PC-9 (cell line): ENCODE measurements at regions not wholly inside any gene's neighbourhood (a gene's known extent, or its start where the extent isn't known, plus 50 kb on each side); places are given as distances from the start of the nearest gene placed in this dataset.
A peak's percentile ranks its signal among the peaks of the same experiment; 100 is the strongest.

ENCODE experiments used
- BruUV-seq: library from RNA; stranded (reverse); fragments of 400-500 nt; replicated peaks from 2 replicates; lab custom pipeline; 2021; lab: Mats Ljungman, UMichigan
- CTCF ChIA-PET: fragments of 300-600 bp; sonication (Branson Sonifier 250); formaldehyde crosslinking; loops from one replicate; lab custom pipeline; 2022; ENCODE audit warnings: antibody characterized with exemption; lab: Charles Lee
- POLR2A ChIA-PET: fragments of 300-600 bp; sonication (Branson Sonifier 250); formaldehyde crosslinking; loops from one replicate; lab custom pipeline; 2022; ENCODE audit warnings: antibody characterized with exemption; ENCODE audit not compliant: unreplicated experiment; lab: Charles Lee
- DNase-seq, 2 experiments: peaks; one replicate each; pipeline versions ENCODE4 v3.0.0 to v3.0.0-alpha.2; 2015 to 2022; ENCODE audit warnings: mixed read lengths in 1 of 2
- H2AFZ ChIP-seq: fragments of 200-600 bp; sonication (generic); 2 replicates; pipeline ENCODE4 v1.8.1; 2017; ENCODE audit warnings: antibody characterized with exemption
- H3F3A ChIP-seq: fragments of 200-600 bp; sonication (generic); 2 replicates; pipeline ENCODE4 v1.8.1; 2017; ENCODE audit warnings: antibody characterized with exemption, mild to moderate bottlenecking, low read depth; ENCODE audit not compliant: insufficient read depth
- H3K27ac ChIP-seq: fragments of 200-600 bp; sonication (generic); 2 replicates; pipeline ENCODE4 v1.6.1; 2016; ENCODE audit warnings: mixed run types
- H3K27me3 ChIP-seq: fragments of 200-600 bp; sonication (generic); 2 replicates; pipeline ENCODE4 v1.6.1; 2016; ENCODE audit warnings: low read depth, mixed run types; ENCODE audit not compliant: insufficient read depth
- H3K36me3 ChIP-seq: fragments of 200-600 bp; sonication (generic); 2 replicates; pipeline ENCODE4 v1.6.1; 2016; ENCODE audit warnings: low read depth, mixed run types
- H3K4me1 ChIP-seq: fragments of 200-600 bp; sonication (generic); replicated peaks from 2 replicates; pipeline ENCODE4 v1.6.1; 2016; ENCODE audit warnings: mixed run types; ENCODE audit not compliant: insufficient read depth
- H3K4me2 ChIP-seq: fragments of 200-600 bp; sonication (generic); 2 replicates; pipeline ENCODE4 v1.6.1; 2017; ENCODE audit warnings: mixed run types
- H3K4me3 ChIP-seq: fragments of 200-600 bp; sonication (generic); 2 replicates; pipeline ENCODE4 v1.6.1; 2016; ENCODE audit warnings: mixed run types
- H3K79me2 ChIP-seq: fragments of 200-600 bp; sonication (generic); 2 replicates; pipeline ENCODE4 v1.6.1; 2017; ENCODE audit warnings: low read depth, mixed run types
- H3K9me2 ChIP-seq: fragments of 200-600 bp; sonication (generic); 2 replicates; pipeline ENCODE4 v1.8.1; 2017; ENCODE audit warnings: mild to moderate bottlenecking; ENCODE audit not compliant: insufficient read depth
- H3K9me3 ChIP-seq: fragments of 200-600 bp; sonication (generic); 2 replicates; pipeline ENCODE4 v1.8.1; 2016; ENCODE audit warnings: low read depth; ENCODE audit not compliant: insufficient read depth
- H4K20me1 ChIP-seq: fragments of 200-600 bp; sonication (generic); 2 replicates; pipeline ENCODE4 v1.8.1; 2017; ENCODE audit not compliant: insufficient read depth
- EZH2 ChIP-seq: fragments of 200-600 bp; sonication (generic); IDR thresholded peaks from 2 replicates; pipeline ENCODE4 v1.8.0; 2017; ENCODE audit warnings: antibody characterized with exemption, low read depth
- intact Hi-C: fragments of 100-400 bp; cut with micrococcal nuclease; formaldehyde crosslinking; loops from one replicate; pipeline ENCODE4 v1.10.0; 2022; ENCODE audit not compliant: unreplicated experiment
- TF ChIP-seq, protein P1 (sequence below): fragments of 200-600 bp; sonication (generic); conservative IDR thresholded peaks from 2 replicates; pipeline ENCODE4 v1.6.1; 2017; ENCODE audit warnings: mixed run types, antibody characterized with exemption, mild to moderate bottlenecking, moderate library complexity

DNA sequence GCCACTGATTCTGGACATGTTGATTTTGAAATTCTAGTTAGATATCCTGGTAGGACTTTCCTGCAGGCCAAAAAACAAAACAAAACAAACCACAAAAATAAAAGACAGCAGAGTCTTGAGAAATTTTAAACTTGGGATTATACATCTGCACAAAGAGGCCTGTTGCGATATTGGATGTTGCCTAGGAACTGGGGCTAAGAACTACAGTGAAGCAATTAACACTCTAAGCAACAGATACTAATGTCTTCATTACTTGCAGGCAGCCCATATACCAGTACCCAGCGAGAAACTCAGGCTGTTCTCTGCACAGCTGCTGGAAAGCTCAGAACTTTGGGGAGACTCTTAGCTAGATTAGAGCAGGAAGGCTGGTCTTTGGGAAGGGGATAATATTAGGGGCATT lies 69.1 kb upstream of the SCOC start:
- CTCF ChIA-PET = no interaction called here
- no peak for DNase-seq
- Histone ChIP-seq H3K36me3 (no peaks in the 10 kb centered on the region), H3K27me3 (no peaks in the 10 kb centered on the region), H3K4me3 (no peak overlapping the region), H4K20me1 (no peaks in the 10 kb centered on the region), H3K9me3 (no peaks in the 10 kb centered on the region), H2AFZ (no peak overlapping the region), H3K79me2 (no peaks in the 10 kb centered on the region), H3K27ac (no peak overlapping the region), H3K4me1 (peaks cover 18% of the 10 kb centered on the region), H3K4me2 (no peak overlapping the region), H3K9me2 (no peaks in the 10 kb centered on the region), H3F3A (0 out of 2 replicates have a peak, but pooled peaks cover 3% of the 10 kb centered on the region)
- intact Hi-C loops = no loop called here
- POLR2A ChIA-PET = no interaction called here
- TF ChIP-seq, protein P1, sequence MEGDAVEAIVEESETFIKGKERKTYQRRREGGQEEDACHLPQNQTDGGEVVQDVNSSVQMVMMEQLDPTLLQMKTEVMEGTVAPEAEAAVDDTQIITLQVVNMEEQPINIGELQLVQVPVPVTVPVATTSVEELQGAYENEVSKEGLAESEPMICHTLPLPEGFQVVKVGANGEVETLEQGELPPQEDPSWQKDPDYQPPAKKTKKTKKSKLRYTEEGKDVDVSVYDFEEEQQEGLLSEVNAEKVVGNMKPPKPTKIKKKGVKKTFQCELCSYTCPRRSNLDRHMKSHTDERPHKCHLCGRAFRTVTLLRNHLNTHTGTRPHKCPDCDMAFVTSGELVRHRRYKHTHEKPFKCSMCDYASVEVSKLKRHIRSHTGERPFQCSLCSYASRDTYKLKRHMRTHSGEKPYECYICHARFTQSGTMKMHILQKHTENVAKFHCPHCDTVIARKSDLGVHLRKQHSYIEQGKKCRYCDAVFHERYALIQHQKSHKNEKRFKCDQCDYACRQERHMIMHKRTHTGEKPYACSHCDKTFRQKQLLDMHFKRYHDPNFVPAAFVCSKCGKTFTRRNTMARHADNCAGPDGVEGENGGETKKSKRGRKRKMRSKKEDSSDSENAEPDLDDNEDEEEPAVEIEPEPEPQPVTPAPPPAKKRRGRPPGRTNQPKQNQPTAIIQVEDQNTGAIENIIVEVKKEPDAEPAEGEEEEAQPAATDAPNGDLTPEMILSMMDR = no peak
- no peak for TF ChIP-seq EZH2
- BruUV-seq = no TSS peak

DNA sequence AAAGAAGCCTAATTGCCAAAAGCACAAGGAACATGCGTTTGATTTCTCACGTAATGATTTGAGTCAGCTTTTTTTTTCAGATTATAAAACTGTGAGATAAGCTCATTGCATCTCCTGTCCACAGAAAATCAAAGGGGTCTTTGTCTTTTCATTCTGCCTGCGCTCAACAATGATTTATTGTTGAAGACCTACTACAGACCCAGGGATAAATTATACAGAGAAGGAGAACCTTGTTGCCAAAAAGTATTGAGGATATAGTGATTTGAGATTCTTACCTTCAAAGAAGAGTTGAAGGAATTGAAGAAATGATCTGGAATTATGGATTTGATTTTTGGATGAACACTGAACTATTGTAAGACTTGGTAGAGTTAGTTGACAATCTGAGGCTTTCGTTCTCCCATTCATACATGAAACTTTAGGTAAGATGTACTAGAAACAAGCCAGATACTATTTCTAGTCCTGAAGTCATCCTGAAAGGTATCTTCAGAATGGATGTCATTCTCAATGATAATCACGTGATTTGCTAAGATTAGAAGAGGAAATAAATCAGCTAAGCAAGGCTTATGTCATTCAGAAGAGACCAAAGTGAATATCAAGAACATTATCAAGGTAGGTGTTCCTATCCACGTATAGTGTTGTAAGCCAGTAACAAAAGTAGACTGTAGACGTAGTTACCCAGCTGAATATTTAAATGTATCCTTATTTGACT lies 71.1 kb upstream of the SCOC start:
- no peaks in the 10 kb centered on the region for H3K36me3 ChIP-seq
- DNase-seq = no peak
- TF ChIP-seq, protein P1 = no peak
- no peak for TF ChIP-seq EZH2
- no peak overlapping the region for H2AFZ ChIP-seq
- H3F3A ChIP-seq = peaks cover 9% of the 10 kb centered on the region; the same call in 1 of the 2 replicates
- CTCF ChIA-PET = no interaction called here
- H3K9me3 ChIP-seq = no peaks in the 10 kb centered on the region
- no peaks in the 10 kb centered on the region for H3K27me3 ChIP-seq
- H3K9me2 ChIP-seq = no peaks in the 10 kb centered on the region
- peaks cover 22% of the 10 kb centered on the region for H3K4me1 ChIP-seq
- intact Hi-C loops = no loop called here
- no peak overlapping the region for H3K4me3 ChIP-seq
- POLR2A ChIA-PET = no interaction called here
- H3K79me2 ChIP-seq = no peaks in the 10 kb centered on the region
- H4K20me1 ChIP-seq = no peaks in the 10 kb centered on the region
- H3K4me2 ChIP-seq = no peak overlapping the region
- no peak overlapping the region for H3K27ac ChIP-seq
- no TSS peak for BruUV-seq

DNA sequence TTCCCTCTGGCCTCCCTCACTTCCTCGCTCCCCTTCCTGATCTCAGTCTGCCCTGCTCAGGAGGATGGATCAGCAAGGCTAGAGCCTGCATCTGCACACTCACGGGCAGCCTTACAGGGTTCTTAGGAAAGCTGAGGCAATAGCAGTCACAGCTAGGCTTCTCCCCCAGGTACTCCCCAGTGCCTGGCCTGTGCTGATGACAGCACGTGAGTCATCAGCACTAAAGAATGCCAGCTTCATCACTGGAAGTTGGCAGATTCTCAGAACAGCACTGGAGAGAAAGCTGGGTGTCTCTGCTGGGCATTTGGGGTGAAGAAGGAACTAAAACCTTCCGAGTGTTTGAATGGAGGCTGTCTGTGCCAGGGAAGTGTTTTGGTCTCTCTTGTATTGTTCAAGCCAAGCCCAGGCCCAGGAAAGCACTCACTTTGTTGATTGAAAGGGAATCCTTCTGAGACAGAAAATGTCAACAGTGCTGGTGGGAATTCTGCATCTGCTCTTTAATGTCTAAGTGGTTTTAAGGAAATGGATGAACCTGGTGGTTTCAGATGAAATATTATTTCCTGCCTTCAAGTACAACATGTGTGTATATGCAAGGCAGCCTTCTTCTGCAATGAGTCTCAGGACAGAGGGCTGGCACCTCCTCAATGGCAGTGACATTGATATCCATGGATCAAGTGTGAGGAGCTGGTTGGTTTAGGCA lies 73.0 kb upstream of the SCOC start:
- H3K9me2 ChIP-seq = no peaks in the 10 kb centered on the region
- peak overlapping the region; percentile 27 for H3K4me2 ChIP-seq
- H2AFZ ChIP-seq = 0 out of 2 replicates have a peak overlapping the region, but pooled peaks have one; percentile 52
- TF ChIP-seq, protein P1 = no peak
- no peak for TF ChIP-seq EZH2
- peak; percentile 48 to 67 for DNase-seq
- H3K79me2 ChIP-seq = no peaks in the 10 kb centered on the region
- ChIA-PET POLR2A (interaction anchor here (0.6 to 0.9 kb wide), 3 partner anchors 33 to 72 kb away, joined by 3 to 4 read pairs (median 4); no protein-coding TSS in a partner anchor), CTCF (interaction anchor here (0.6 to 1.4 kb wide), 3 partner anchors 47 to 181 kb away, joined by 3 to 6 read pairs (median 4); no protein-coding TSS in a partner anchor)
- no peaks in the 10 kb centered on the region for H3K9me3 ChIP-seq
- H3K27ac ChIP-seq = peak overlapping the region; percentile 55
- H3K36me3 ChIP-seq = no peaks in the 10 kb centered on the region
- no TSS peak for BruUV-seq
- H3F3A ChIP-seq = peaks cover 23% of the 10 kb centered on the region; the same call in 1 of the 2 replicates
- H3K4me1 ChIP-seq = peaks cover 37% of the 10 kb centered on the region
- H3K27me3 ChIP-seq = no peaks in the 10 kb centered on the region
- no peak overlapping the region for H3K4me3 ChIP-seq
- no peaks in the 10 kb centered on the region for H4K20me1 ChIP-seq
- intact Hi-C loops = no loop called here
